ENCODE measurements at regions not wholly inside any gene's neighbourhood (a gene's known extent, or its start where the extent isn't known, plus 50 kb on each side); places are given as distances from the start of the nearest gene placed in this dataset.

- DNase-seq (ENCODE audit: low read depth): no peak
These were observed 529.8 kb upstream of the VRK2 start for GRCh38 chr2:57516698-57517340.

GRCh38 chr2:57523304-57523703, 523.3 kb upstream of the VRK2 start:
- no peak for DNase-seq (ENCODE audit: low read depth)

GRCh38 chr2:57527685-57528084, 518.9 kb upstream of the VRK2 start:
- no peak for DNase-seq (ENCODE audit: low read depth)

GRCh38 chr2:57528499-57528898, 518.1 kb upstream of the VRK2 start:
- no peak for DNase-seq (ENCODE audit: low read depth)

- no peak for DNase-seq (ENCODE audit: low read depth)
These were observed 512.2 kb upstream of the VRK2 start for GRCh38 chr2:57534358-57534757.

- DNase-seq (ENCODE audit: low read depth): no peak
These were observed 509.9 kb upstream of the VRK2 start for GRCh38 chr2:57536535-57537231.

- DNase-seq (ENCODE audit: low read depth): no peak
These were observed 506.8 kb upstream of the VRK2 start for GRCh38 chr2:57539761-57540160.

GRCh38 chr2:57542081-57542480, 504.5 kb upstream of the VRK2 start:
- DNase-seq (ENCODE audit: low read depth): no peak

- DNase-seq (ENCODE audit: low read depth): no peak
These were observed 503.4 kb upstream of the VRK2 start for GRCh38 chr2:57543211-57543610.

- no peak for DNase-seq (ENCODE audit: low read depth)
These were observed 502.0 kb upstream of the VRK2 start for GRCh38 chr2:57544624-57545023.

GRCh38 chr2:57546478-57546877, 500.1 kb upstream of the VRK2 start:
- DNase-seq (ENCODE audit: low read depth): no peak

GRCh38 chr2:57549642-57550102, 496.9 kb upstream of the VRK2 start:
- DNase-seq (ENCODE audit: low read depth): no peak

- no peak for DNase-seq (ENCODE audit: low read depth)
These were observed 495.7 kb upstream of the VRK2 start for GRCh38 chr2:57550912-57551311.

- no peak for DNase-seq (ENCODE audit: low read depth)
These were observed 493.7 kb upstream of the VRK2 start for GRCh38 chr2:57552885-57553284.

GRCh38 chr2:57554348-57554747, 492.3 kb upstream of the VRK2 start:
- DNase-seq (ENCODE audit: low read depth): no peak

GRCh38 chr2:57558312-57558711, 488.3 kb upstream of the VRK2 start:
- no peak for DNase-seq (ENCODE audit: low read depth)

- no peak for DNase-seq (ENCODE audit: low read depth)
These were observed 484.1 kb upstream of the VRK2 start for GRCh38 chr2:57562495-57562894.

- DNase-seq (ENCODE audit: low read depth): no peak
These were observed 483.6 kb upstream of the VRK2 start for GRCh38 chr2:57563015-57563414.

- DNase-seq (ENCODE audit: low read depth): no peak
These were observed 479.4 kb upstream of the VRK2 start for GRCh38 chr2:57567245-57567644.

- no peak for DNase-seq (ENCODE audit: low read depth)
These were observed 477.2 kb upstream of the VRK2 start for GRCh38 chr2:57569396-57569795.

GRCh38 chr2:57570961-57571360, 475.6 kb upstream of the VRK2 start:
- DNase-seq (ENCODE audit: low read depth): no peak

GRCh38 chr2:57575700-57576268, 470.8 kb upstream of the VRK2 start:
- no peak for DNase-seq (ENCODE audit: low read depth)

- DNase-seq (ENCODE audit: low read depth): no peak
These were observed 469.6 kb upstream of the VRK2 start for GRCh38 chr2:57576983-57577382.

GRCh38 chr2:57597940-57598339, 448.7 kb upstream of the VRK2 start:
- no peak for DNase-seq (ENCODE audit: low read depth)

Data from stimulated activated CD8-positive, alpha-beta memory T cell treated with anti-CD3 and anti-CD28 coated beads, Interleukin-15, amount 100 ng/mL, for 1 hour (primary cell).